ENCODE measurements at regions not wholly inside any gene's neighbourhood (a gene's known extent, or its start where the extent isn't known, plus 50 kb on each side); places are given as distances from the start of the nearest gene placed in this dataset.

DNA sequence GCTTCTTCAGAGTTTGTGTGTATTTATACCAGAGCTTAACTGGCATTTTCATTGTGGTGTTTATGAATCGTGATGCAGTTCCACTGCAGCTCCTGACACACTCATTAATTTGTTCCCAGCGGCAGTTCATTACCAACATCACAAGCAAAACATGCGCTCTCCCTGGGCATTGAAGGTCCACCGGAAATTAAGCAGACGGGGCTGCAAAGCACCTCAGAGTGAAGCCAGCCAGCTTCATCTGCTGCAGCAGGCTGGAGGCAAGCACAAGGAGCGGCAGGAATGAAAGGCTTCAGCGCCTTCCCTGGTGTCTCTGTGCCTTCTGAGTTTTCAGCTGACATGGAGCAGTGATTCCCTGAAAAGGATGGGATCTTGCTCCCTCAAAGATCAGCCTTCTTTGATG is 246.0 kb upstream of the SPTLC3 start:
- no peak for TF ChIP-seq FOXA2 (IDR thresholded peaks at IDR 0.05)
- TF ChIP-seq RXRA (IDR thresholded peaks at IDR 0.05) = no peak
- no peak for TF ChIP-seq EGR1 (IDR thresholded peaks at IDR 0.05; ENCODE audit: low read depth in 2 of 2)
- TF ChIP-seq JUND (IDR thresholded peaks at IDR 0.05) = no peak
- TF ChIP-seq, protein P1, sequence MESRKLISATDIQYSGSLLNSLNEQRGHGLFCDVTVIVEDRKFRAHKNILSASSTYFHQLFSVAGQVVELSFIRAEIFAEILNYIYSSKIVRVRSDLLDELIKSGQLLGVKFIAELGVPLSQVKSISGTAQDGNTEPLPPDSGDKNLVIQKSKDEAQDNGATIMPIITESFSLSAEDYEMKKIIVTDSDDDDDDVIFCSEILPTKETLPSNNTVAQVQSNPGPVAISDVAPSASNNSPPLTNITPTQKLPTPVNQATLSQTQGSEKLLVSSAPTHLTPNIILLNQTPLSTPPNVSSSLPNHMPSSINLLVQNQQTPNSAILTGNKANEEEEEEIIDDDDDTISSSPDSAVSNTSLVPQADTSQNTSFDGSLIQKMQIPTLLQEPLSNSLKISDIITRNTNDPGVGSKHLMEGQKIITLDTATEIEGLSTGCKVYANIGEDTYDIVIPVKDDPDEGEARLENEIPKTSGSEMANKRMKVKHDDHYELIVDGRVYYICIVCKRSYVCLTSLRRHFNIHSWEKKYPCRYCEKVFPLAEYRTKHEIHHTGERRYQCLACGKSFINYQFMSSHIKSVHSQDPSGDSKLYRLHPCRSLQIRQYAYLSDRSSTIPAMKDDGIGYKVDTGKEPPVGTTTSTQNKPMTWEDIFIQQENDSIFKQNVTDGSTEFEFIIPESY (IDR thresholded peaks at IDR 0.05) = no peak
- no peak for TF ChIP-seq ATF3 (IDR thresholded peaks at IDR 0.05)
- no peak for TF ChIP-seq NR2F2 (IDR thresholded peaks at IDR 0.05)
- TF ChIP-seq, protein P2, sequence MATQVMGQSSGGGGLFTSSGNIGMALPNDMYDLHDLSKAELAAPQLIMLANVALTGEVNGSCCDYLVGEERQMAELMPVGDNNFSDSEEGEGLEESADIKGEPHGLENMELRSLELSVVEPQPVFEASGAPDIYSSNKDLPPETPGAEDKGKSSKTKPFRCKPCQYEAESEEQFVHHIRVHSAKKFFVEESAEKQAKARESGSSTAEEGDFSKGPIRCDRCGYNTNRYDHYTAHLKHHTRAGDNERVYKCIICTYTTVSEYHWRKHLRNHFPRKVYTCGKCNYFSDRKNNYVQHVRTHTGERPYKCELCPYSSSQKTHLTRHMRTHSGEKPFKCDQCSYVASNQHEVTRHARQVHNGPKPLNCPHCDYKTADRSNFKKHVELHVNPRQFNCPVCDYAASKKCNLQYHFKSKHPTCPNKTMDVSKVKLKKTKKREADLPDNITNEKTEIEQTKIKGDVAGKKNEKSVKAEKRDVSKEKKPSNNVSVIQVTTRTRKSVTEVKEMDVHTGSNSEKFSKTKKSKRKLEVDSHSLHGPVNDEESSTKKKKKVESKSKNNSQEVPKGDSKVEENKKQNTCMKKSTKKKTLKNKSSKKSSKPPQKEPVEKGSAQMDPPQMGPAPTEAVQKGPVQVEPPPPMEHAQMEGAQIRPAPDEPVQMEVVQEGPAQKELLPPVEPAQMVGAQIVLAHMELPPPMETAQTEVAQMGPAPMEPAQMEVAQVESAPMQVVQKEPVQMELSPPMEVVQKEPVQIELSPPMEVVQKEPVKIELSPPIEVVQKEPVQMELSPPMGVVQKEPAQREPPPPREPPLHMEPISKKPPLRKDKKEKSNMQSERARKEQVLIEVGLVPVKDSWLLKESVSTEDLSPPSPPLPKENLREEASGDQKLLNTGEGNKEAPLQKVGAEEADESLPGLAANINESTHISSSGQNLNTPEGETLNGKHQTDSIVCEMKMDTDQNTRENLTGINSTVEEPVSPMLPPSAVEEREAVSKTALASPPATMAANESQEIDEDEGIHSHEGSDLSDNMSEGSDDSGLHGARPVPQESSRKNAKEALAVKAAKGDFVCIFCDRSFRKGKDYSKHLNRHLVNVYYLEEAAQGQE (IDR thresholded peaks at IDR 0.05) = no peak
- TF ChIP-seq, protein P3, sequence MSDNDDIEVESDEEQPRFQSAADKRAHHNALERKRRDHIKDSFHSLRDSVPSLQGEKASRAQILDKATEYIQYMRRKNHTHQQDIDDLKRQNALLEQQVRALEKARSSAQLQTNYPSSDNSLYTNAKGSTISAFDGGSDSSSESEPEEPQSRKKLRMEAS (IDR thresholded peaks at IDR 0.05) = no peak
- TF ChIP-seq TAF1 (conservative IDR thresholded peaks at IDR 0.05) = no peak
- TF ChIP-seq CTCF (IDR thresholded peaks at IDR 0.05; ENCODE audit: low read depth, low read length, missing input control) = no peak
- no peak for TF ChIP-seq HNF4G (IDR thresholded peaks at IDR 0.05)
- no peak for TF ChIP-seq SP1 (IDR thresholded peaks at IDR 0.05)
- TF ChIP-seq FOXA1 (IDR thresholded peaks at IDR 0.05) = no peak
- TF ChIP-seq YY1 (IDR thresholded peaks at IDR 0.05) = no peak
- no peak for TF ChIP-seq RAD21 (IDR thresholded peaks at IDR 0.05)
- no peak for TF ChIP-seq GABPA (IDR thresholded peaks at IDR 0.05 in 1 of 2, conservative IDR thresholded peaks at IDR 0.05 in 1 of 2)
- TF ChIP-seq HNF4A (conservative IDR thresholded peaks at IDR 0.05) = no peak
- DNase-seq (ENCODE audit: low spot score) = no peak
- Histone ChIP-seq H3K9me3 (ENCODE audit: control insufficient read depth in 4 of 4, low read length in 3 of 4) (no peaks in the 10 kb centered on the region), H3K36me3 (ENCODE audit: control insufficient read depth in 4 of 4, insufficient read depth in 3 of 4, low read depth in 1 of 4, low read length in 3 of 4) (no peaks in the 10 kb centered on the region), H3K27ac (ENCODE audit: low read depth in 1 of 2, low read length in 2 of 2) (no peak overlapping the region), H3K9ac (ENCODE audit: low read depth in 1 of 2, low read length in 2 of 2) (no peak overlapping the region), H3K27me3 (ENCODE audit: control insufficient read depth in 4 of 4, insufficient read depth in 4 of 4, low read length in 3 of 4) (no peaks in the 10 kb centered on the region), H3K4me3 (ENCODE audit: low read depth in 1 of 3, low read length in 3 of 3) (no peak overlapping the region), H3K4me1 (ENCODE audit: control insufficient read depth in 4 of 4, insufficient read depth in 4 of 4, low read length in 3 of 4) (no peaks in the 10 kb centered on the region)
- 41% methylated on average over 7 of the region's 7 CpGs for WGBS
